ENCODE measurements at regions not wholly inside any gene's neighbourhood (a gene's known extent, or its start where the extent isn't known, plus 50 kb on each side); places are given as distances from the start of the nearest gene placed in this dataset.

GRCh38 chr21:28138272-28138671 is 854.4 kb downstream of the LTN1 start:
- TF ChIP-seq CTCF (IDR thresholded peaks at IDR 0.05) (no peak), EZH2 (IDR thresholded peaks at IDR 0.05; ENCODE audit: borderline replicate concordance, insufficient read depth, low read depth, low read length, poor library complexity, severe bottlenecking) (no peak)
